ENCODE measurements at regions not wholly inside any gene's neighbourhood (a gene's known extent, or its start where the extent isn't known, plus 50 kb on each side); places are given as distances from the start of the nearest gene placed in this dataset.
A peak's percentile ranks its signal among the peaks of the same experiment; 100 is the strongest.

DNA sequence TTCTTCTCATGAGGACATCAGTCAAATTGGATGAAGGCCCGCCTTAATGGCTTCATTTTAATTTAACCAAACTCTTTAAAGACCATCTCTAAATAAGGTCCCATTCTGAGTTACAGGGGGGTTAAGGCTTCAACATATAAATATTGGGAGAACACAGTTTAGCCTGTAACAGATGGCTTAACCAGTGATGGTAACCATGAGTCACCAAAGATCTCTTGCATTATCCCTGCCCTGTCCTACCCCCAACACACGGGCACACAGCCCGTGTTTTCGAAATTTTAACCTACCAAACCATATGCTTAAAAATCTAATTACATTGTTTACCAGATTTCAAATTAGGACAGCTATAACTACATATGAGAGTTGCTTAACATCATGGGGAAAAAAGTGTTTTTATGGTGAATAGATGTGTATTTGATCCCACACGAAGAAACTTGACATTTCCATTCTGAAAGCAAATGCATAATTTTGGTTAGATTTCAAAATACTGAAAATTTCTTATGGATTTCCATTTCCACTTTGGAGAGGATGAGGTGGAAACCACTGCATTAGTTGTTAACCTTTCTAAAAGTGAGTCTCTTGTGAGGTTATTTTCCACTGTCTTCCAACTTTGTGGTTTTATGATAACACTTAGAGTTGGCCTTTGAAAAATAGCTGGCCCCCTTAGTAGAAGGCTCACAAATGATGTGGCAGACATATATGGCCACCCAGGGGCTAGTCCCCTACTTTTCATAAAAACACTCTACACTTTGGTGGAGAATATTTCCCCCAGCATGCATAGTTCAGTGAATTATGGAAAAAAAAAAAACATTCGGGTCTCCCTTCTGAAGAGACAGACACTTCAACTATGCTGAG is 849.3 kb downstream of the TLE1 start:
- no peak for DNase-seq (ENCODE audit: low spot score)

DNA sequence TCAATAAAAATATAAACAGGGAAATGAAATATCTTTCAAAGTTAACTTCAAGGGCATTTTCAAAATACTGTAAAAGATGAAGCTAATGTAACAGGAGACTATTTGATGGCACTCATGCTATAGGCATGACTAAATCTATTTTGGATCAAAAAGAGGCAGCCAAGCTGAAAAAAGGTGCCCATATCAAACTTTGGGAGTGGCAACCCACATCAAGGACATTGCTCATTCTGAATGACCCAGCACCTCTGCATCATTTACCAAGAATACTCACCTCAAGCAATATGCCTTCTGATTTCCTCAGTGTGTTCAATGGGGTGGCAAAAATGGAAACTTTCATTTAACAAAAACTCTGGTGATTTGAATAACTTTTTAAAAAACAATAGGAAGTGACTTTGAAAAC is 853.3 kb downstream of the TLE1 start:
- DNase-seq (ENCODE audit: low spot score) = no peak

- DNase-seq (ENCODE audit: low spot score) = no peak
These were observed 857.6 kb downstream of the TLE1 start for GRCh38 chr9:80831751-80832150.

GRCh38 chr9:80811656-80812055 is 877.7 kb downstream of the TLE1 start:
- no peak for DNase-seq (ENCODE audit: low spot score)

DNA sequence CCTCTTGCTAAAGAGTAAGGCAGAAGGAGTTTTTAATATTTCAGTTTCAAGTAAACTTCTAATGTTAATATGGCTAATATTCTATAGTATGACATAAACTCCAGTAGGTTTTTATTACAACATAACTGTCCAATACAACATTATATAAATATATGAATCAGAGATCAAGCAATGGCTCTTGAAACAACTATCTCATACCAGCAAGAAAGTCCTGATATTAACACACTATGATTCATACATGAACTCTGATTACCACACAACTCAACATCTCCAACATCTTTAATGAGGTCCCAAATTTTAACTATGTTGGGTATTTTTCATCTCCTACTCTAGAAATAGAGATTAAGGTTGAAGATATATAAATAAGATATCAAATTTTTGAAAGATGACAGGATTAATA is 878.3 kb downstream of the TLE1 start:
- DNase-seq (ENCODE audit: low spot score) = no peak

GRCh38 chr9:80806671-80807070 is 882.7 kb downstream of the TLE1 start:
- no peak for DNase-seq (ENCODE audit: low spot score)

GRCh38 chr9:80804873-80805272 is 884.5 kb downstream of the TLE1 start:
- DNase-seq (ENCODE audit: low spot score) = no peak

DNA sequence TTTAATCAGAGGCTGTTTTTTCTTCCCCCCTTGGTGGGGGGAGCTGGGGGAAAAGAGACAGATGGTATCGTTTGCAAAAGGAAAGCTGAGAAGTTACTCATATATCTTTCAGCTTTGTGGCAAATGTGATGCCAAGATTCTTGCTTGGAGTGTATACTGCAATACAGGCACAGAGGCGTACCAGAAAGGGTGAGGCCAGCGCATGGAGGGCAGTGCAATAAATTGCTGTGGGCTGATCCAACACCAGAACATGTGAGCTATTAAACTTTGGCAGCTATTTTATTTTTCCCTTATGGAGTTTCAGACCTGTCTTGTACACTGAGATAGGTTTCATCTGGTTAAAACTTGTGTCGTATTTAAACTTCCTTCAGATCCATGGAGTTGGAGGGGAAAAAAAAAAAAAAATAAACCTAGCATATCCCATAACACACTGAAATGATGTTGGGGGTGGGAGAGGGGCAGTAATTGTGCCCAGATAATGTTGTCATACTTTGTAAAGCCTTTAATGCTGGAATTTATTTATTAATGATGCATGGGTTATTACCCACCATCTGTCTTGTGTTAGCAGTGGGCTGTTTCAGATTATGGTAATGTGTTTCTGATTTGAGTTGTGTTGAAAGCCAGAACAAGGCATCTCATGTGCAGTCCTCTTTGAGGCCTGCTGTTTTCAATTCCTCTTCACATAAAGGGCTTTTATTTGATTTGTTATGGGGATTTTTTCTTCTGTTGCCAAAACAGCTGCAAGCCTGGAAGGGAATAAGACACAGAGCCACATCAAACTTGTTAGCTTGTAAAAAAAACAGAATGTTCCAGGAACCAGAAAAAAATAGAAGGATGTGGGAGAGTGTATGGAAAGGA is 891.3 kb downstream of the TLE1 start:
- DNase-seq (ENCODE audit: low spot score) = peak; percentile 82

GRCh38 chr9:80797101-80797829 is 892.1 kb downstream of the TLE1 start:
- no peak for DNase-seq (ENCODE audit: low spot score)

- no peak for DNase-seq (ENCODE audit: low spot score)
These were observed 892.7 kb downstream of the TLE1 start for GRCh38 chr9:80796632-80797031.

DNA sequence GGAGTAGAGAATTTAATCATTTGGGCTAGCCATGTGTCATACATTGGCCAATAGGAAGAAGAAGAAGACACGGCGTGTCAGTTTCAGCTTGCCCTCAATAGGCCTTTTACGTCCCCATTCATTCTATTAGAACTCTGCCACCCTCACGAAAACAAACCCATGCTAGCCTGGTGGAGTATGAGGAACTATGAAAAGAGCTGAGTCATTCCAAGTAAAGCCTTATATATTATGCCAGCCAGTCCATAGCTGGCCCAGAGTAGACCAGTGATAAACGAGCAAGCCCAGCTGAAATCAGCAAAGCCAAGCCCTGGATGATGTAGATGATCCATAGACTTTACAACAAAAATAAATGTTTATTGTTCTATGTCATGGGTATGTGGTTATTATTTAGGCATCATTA is 895.1 kb downstream of the TLE1 start:
- DNase-seq (ENCODE audit: low spot score) = no peak

- no peak for DNase-seq (ENCODE audit: low spot score)
These were observed 895.6 kb downstream of the TLE1 start for GRCh38 chr9:80793706-80794105.

DNA sequence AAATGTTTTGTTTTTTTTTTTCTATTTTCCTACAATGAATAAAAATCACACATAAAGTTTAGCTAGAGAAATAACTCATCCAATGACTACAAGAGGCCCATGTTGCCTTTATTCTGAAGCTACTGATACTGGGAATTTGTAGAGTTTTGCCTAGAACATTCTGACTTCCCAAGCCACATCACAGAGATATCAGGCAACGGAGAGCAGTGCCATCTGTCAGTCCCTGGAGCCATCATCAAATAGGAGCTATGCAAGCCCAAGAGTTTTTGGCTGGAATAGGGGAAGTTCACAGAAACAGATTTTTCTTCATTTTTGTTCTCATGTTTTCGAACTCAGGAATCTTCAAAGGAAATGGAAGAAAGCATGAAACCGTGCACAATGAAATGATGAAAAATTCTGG is 896.6 kb downstream of the TLE1 start:
- no peak for DNase-seq (ENCODE audit: low spot score)

GRCh38 chr9:80791836-80792235 is 897.5 kb downstream of the TLE1 start:
- DNase-seq (ENCODE audit: low spot score) = no peak

- DNase-seq (ENCODE audit: low spot score) = no peak
These were observed 898.6 kb downstream of the TLE1 start for GRCh38 chr9:80790764-80791163.

DNA sequence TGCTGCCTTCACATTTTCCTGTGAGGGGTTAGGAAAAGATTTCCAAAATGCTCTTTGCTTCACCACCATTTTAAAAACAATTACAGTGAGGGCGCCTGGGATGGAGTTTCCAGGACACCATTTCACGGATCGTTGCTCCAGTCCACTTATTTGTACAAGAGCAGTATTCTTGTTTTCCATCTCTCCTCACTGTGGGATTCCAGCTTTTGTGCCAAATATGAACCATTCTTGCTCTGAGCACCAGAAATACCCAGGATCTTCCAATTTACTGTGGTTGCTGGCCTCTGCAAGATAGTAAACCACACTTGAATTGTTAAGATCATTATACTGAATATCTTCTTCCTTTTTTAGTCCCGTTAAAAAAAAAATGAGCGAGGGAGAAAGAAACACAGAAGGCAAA is 899.5 kb downstream of the TLE1 start:
- DNase-seq (ENCODE audit: low spot score) = no peak

- DNase-seq (ENCODE audit: low spot score) = no peak
These were observed 901.7 kb downstream of the TLE1 start for GRCh38 chr9:80787636-80788035.

GRCh38 chr9:80784647-80785046 is 904.7 kb downstream of the TLE1 start:
- no peak for DNase-seq (ENCODE audit: low spot score)

GRCh38 chr9:80775971-80776370 is 913.4 kb downstream of the TLE1 start:
- DNase-seq (ENCODE audit: low spot score) = no peak

DNA sequence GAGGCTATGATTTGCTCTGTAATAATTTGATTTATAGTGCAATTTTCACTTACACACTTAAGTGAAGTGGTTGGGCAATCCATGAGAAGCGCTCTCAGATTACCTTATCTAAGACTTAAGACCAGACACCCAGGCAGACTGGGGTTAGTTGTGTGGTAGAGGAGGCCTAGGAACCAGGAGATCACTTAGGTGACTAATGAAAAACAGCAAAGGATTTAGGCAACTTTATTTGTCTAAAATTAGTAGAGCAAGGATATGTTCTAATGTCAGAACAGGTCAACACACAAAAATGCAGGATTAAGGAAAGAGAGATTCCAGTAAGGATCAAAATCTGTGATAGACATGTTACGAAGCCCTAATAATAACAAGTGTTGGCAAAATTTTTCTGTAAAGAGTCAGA is 913.8 kb downstream of the TLE1 start:
- DNase-seq (ENCODE audit: low spot score) = no peak

DNA sequence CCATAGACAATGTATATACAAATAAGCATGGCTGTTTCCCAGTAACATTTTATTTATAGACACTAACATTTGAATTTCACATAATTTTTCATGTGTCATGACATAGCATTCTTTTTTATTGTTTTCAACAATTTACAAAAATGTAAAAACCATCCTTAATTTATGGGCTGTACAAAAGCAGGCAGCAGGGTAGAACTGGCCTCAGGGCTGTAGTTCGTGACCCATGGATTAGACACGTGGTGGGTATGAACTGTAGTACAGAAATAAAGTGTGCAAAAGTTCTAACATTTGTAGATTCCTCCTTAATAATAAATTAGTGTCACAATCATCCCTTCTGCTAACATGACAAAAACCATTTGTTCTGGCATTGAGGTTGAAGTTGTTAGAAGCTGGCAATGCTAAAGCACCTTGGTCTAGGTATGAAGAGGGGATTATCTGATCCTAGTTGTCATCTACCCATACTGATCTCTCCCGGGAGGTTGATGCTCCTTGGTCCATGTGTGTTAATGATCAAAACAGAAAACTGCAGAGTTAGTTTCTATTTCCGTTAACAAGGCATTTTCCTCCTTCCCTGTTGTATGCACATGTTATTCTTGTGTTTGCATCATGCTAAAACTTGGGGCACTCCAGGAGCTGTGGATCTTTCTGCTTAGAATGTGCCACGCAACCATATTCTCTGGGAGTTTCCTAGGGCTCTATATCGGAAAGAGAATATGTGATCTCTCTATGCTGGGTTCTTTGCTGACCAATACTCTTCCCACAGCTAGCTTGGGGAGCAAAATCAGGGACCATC is 917.6 kb downstream of the TLE1 start:
- DNase-seq (ENCODE audit: low spot score) = no peak

DNA sequence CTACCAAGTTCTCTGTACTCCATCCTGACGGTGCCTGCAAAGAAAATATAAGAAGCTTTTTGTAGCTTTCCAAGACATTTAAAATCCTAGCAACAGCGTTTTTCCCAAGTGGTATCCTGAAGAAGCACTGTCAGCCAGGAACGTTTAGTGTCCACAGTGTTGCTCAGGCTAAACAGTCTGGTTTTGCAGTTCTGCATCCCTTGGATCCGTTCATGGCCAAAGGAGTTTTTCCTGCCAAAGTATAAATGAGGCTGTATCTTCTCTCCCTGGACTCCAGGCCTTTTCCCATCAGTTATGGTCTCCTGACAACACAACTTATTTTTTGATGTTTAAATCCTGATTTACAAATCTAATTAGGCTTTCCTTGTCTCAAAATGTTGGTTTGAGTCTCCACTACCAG is 925.8 kb downstream of the TLE1 start:
- DNase-seq (ENCODE audit: low spot score) = no peak
